Fibroblast of lung (primary cell): ENCODE measurements at regions not wholly inside any gene's neighbourhood (a gene's known extent, or its start where the extent isn't known, plus 50 kb on each side); places are given as distances from the start of the nearest gene placed in this dataset.

Experiments used
- DNase-seq, 2 donors: peaks; one replicate each; pipeline versions ENCODE4 v3.0.0 to v3.0.0-alpha.2; 2010; ENCODE audit warnings: low read depth in 2 of 2
- H2AFZ ChIP-seq: 2 replicates; pipeline ENCODE4 v1.5.1; 2012; ENCODE audit warnings: low read length, control low read depth, inconsistent platforms
- H3K27ac ChIP-seq: 2 replicates; pipeline ENCODE4 v1.5.1; 2011; ENCODE audit warnings: low read length, control low read depth; ENCODE audit not compliant: insufficient read depth
- H3K27me3 ChIP-seq: 2 replicates; pipeline ENCODE4 v1.5.1; 2011; ENCODE audit warnings: mild to moderate bottlenecking, low read length; ENCODE audit not compliant: control insufficient read depth, insufficient read depth
- H3K36me3 ChIP-seq: 2 replicates; pipeline ENCODE4 v1.5.1; 2011; ENCODE audit warnings: low read length; ENCODE audit not compliant: control insufficient read depth, insufficient read depth
- H3K4me1 ChIP-seq: 2 replicates; pipeline ENCODE4 v1.5.1; 2011; ENCODE audit warnings: low read length; ENCODE audit not compliant: control insufficient read depth, insufficient read depth; ENCODE audit errors: extremely low read depth
- H3K4me2 ChIP-seq: 2 replicates; pipeline ENCODE4 v1.5.1; 2011; ENCODE audit warnings: low read length, control low read depth; ENCODE audit not compliant: insufficient read depth; ENCODE audit errors: extremely low read depth
- H3K4me3 ChIP-seq, 4 experiments: fragments of 200-600 bp in 1 of 4; sonication (generic) in 1 of 4; replicated peaks in 1 of 4; 2 replicates each; pipeline ENCODE4 v1.5.1; 2011 to 2016; ENCODE audit warnings: low read length in 4 of 4, low read depth in 3 of 4, mild to moderate bottlenecking in 3 of 4, control low read depth in 2 of 4, inconsistent platforms in 1 of 4, mixed read lengths in 1 of 4; ENCODE audit not compliant: insufficient read depth in 1 of 4; ENCODE audit errors: control extremely low read depth in 1 of 4
- H3K79me2 ChIP-seq: 2 replicates; pipeline ENCODE4 v1.5.1; 2012; ENCODE audit warnings: mild to moderate bottlenecking, low read length, inconsistent platforms; ENCODE audit not compliant: control insufficient read depth, insufficient read depth
- H3K9ac ChIP-seq: 2 replicates; pipeline ENCODE4 v1.5.1; 2011; ENCODE audit warnings: mild to moderate bottlenecking, low read length, control low read depth; ENCODE audit not compliant: insufficient read depth
- H3K9me3 ChIP-seq: 2 replicates; pipeline ENCODE4 v1.5.1; 2012; ENCODE audit warnings: low read depth, low read length; ENCODE audit not compliant: control insufficient read depth, insufficient read depth
- H4K20me1 ChIP-seq: 2 replicates; pipeline ENCODE4 v1.5.1; 2011; ENCODE audit warnings: low read length; ENCODE audit not compliant: control insufficient read depth, insufficient read depth; ENCODE audit errors: extremely low read depth
- CTCF ChIP-seq, 2 donors: IDR thresholded peaks in 1 of 2; conservative IDR thresholded peaks in 1 of 2; 1 replicate in 1 of 2; 2 replicates in 1 of 2; pipeline ENCODE4 v1.5.1; 2011 to 2012; ENCODE audit warnings: low read length in 2 of 2, control low read depth in 1 of 2, inconsistent platforms in 1 of 2, low read depth in 1 of 2, mild to moderate bottlenecking in 1 of 2
- EZH2 ChIP-seq: IDR thresholded peaks from 2 replicates; pipeline ENCODE4 v1.5.1; 2012; ENCODE audit warnings: low read length, control low read depth, mild to moderate bottlenecking; ENCODE audit errors: missing control alignments

GRCh38 chr14:22419620-22420019 lies 169.4 kb downstream of the DAD1 start:
- Histone ChIP-seq H3K79me2 (no peaks in the 10 kb centered on the region), H3K4me2 (no peak overlapping the region), H3K27ac (no peak overlapping the region), H4K20me1 (no peaks in the 10 kb centered on the region), H3K9me3 (no peaks in the 10 kb centered on the region), H2AFZ (no peak overlapping the region), H3K4me1 (no peaks in the 10 kb centered on the region), H3K9ac (no peak overlapping the region), H3K4me3 (no peak overlapping the region), H3K36me3 (no peaks in the 10 kb centered on the region), H3K27me3 (peaks cover 2% of the 10 kb centered on the region)
- TF ChIP-seq CTCF (conservative IDR thresholded peaks at IDR 0.05 in 1 of 2, IDR thresholded peaks at IDR 0.05 in 1 of 2; ENCODE audit: low read depth in 1 of 2, low read length in 2 of 2) (no peak), EZH2 (no peak)
- DNase-seq, result peak in 1 of 2 donors; percentile 65

- H3K9ac ChIP-seq, result no peak overlapping the region
- H3K4me3 ChIP-seq, result no peak overlapping the region
- H3K36me3 ChIP-seq, result no peaks in the 10 kb centered on the region
- no peak overlapping the region for H3K27ac ChIP-seq
- H2AFZ ChIP-seq, result no peak overlapping the region
- no peaks in the 10 kb centered on the region for H4K20me1 ChIP-seq
- no peak for DNase-seq
- H3K4me2 ChIP-seq, result no peak overlapping the region
- H3K79me2 ChIP-seq, result no peaks in the 10 kb centered on the region
- no peaks in the 10 kb centered on the region for H3K9me3 ChIP-seq
- peaks cover 2% of the 10 kb centered on the region for H3K27me3 ChIP-seq
- H3K4me1 ChIP-seq, result no peaks in the 10 kb centered on the region
- TF ChIP-seq CTCF (conservative IDR thresholded peaks at IDR 0.05 in 1 of 2, IDR thresholded peaks at IDR 0.05 in 1 of 2; ENCODE audit: low read depth in 1 of 2, low read length in 2 of 2), result no peak
- TF ChIP-seq EZH2, result no peak
These were observed 170.4 kb downstream of the DAD1 start for GRCh38 chr14:22418631-22419030.

- no peaks in the 10 kb centered on the region for H3K9me3 ChIP-seq
- no peak overlapping the region for H2AFZ ChIP-seq
- peaks cover 2% of the 10 kb centered on the region for H3K27me3 ChIP-seq
- no peak for TF ChIP-seq CTCF (conservative IDR thresholded peaks at IDR 0.05 in 1 of 2, IDR thresholded peaks at IDR 0.05 in 1 of 2; ENCODE audit: low read depth in 1 of 2, low read length in 2 of 2)
- TF ChIP-seq EZH2, result no peak
- H3K79me2 ChIP-seq, result no peaks in the 10 kb centered on the region
- H3K4me2 ChIP-seq, result no peak overlapping the region
- no peaks in the 10 kb centered on the region for H3K4me1 ChIP-seq
- no peak overlapping the region for H3K4me3 ChIP-seq
- no peak overlapping the region for H3K27ac ChIP-seq
- no peaks in the 10 kb centered on the region for H3K36me3 ChIP-seq
- H4K20me1 ChIP-seq, result no peaks in the 10 kb centered on the region
- no peak overlapping the region for H3K9ac ChIP-seq
- no peak for DNase-seq
These were observed 171.1 kb downstream of the DAD1 start for GRCh38 chr14:22417914-22418313.
